ENCODE measurements at regions not wholly inside any gene's neighbourhood (a gene's known extent, or its start where the extent isn't known, plus 50 kb on each side); places are given as distances from the start of the nearest gene placed in this dataset.

DNA sequence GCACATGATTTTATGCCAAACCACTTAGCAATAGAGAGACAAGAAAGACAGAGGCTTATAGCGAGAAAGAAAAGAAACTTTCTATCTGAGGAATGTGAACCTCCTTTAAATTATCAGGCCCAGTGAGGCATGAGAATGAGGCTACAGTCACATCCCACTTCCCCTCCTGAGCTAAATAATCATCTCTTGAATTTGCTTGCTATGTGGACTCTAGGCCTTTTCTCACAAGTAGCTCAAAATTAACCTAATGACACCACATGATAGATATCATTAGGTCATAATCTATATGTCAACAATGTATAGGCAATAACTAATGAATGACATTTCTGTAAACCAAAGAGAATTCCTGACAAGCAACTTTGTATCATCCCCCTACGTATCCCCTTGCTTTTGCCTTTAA is 301.5 kb upstream of the MGAT5 start:
- H3K9me3 ChIP-seq (ENCODE audit: control insufficient read depth in 1 of 2, insufficient read depth in 1 of 2, low read depth in 1 of 2, low read length in 2 of 2), result no peaks in the 10 kb centered on the region
- TF ChIP-seq, protein P1, sequence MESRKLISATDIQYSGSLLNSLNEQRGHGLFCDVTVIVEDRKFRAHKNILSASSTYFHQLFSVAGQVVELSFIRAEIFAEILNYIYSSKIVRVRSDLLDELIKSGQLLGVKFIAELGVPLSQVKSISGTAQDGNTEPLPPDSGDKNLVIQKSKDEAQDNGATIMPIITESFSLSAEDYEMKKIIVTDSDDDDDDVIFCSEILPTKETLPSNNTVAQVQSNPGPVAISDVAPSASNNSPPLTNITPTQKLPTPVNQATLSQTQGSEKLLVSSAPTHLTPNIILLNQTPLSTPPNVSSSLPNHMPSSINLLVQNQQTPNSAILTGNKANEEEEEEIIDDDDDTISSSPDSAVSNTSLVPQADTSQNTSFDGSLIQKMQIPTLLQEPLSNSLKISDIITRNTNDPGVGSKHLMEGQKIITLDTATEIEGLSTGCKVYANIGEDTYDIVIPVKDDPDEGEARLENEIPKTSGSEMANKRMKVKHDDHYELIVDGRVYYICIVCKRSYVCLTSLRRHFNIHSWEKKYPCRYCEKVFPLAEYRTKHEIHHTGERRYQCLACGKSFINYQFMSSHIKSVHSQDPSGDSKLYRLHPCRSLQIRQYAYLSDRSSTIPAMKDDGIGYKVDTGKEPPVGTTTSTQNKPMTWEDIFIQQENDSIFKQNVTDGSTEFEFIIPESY (IDR thresholded peaks at IDR 0.05; ENCODE audit: extremely low read depth, insufficient replicate concordance, low read length), result no peak
- no peak overlapping the region for H2AFZ ChIP-seq (ENCODE audit: low read depth, low read length, poor library complexity, severe bottlenecking)
- H3K27me3 ChIP-seq (ENCODE audit: insufficient read depth, low read length), result peaks cover 3% of the 10 kb centered on the region
- RAD21 ChIA-PET (ENCODE audit: low non-redundant PET in 1 of 2, low total read pairs in 2 of 2, uncharacterized antibody in 2 of 2, unreplicated experiment in 2 of 2), result no interaction called here
- H3K4me2 ChIP-seq (ENCODE audit: low read length), result no peak overlapping the region
- intact Hi-C loops (cut with micrococcal nuclease), result no loop called here
- POLR2A ChIA-PET, result no interaction called here
- no TSS peak for BruUV-seq (replicated peaks)
- H3K36me3 ChIP-seq (ENCODE audit: control insufficient read depth in 1 of 2, insufficient read depth in 2 of 2, low read length in 2 of 2), result no peaks in the 10 kb centered on the region
- no peaks in the 10 kb centered on the region for H3K4me1 ChIP-seq (ENCODE audit: control insufficient read depth in 1 of 2, insufficient read depth in 2 of 2, low read length in 2 of 2)
- H3K4me3 ChIP-seq (replicated peaks in 1 of 2; ENCODE audit: low read depth in 1 of 2, low read length in 2 of 2), result no peak overlapping the region
- no peak for DNase-seq (ENCODE audit: low read depth, low spot score)
- no peaks in the 10 kb centered on the region for H4K20me1 ChIP-seq (ENCODE audit: insufficient read depth)
- H3K9ac ChIP-seq (ENCODE audit: low read length), result no peak overlapping the region
- ATAC-seq, result no peak
- no peak overlapping the region for H3K27ac ChIP-seq (ENCODE audit: low read depth, low read length)
- CTCF ChIA-PET, result no interaction called here
- no peaks in the 10 kb centered on the region for H3K9me2 ChIP-seq (ENCODE audit: insufficient read depth)
- no peaks in the 10 kb centered on the region for H3K79me2 ChIP-seq (ENCODE audit: insufficient read depth, low read length)

GRCh38 chr2:133952896-133953295 is 301.0 kb upstream of the MGAT5 start:
- Histone ChIP-seq H3K9me2 (ENCODE audit: insufficient read depth) (no peaks in the 10 kb centered on the region), H3K4me1 (ENCODE audit: control insufficient read depth in 1 of 2, insufficient read depth in 2 of 2, low read length in 2 of 2) (no peaks in the 10 kb centered on the region), H3K27me3 (ENCODE audit: insufficient read depth, low read length) (peaks cover 3% of the 10 kb centered on the region), H3K79me2 (ENCODE audit: insufficient read depth, low read length) (no peaks in the 10 kb centered on the region), H3K4me2 (ENCODE audit: low read length) (no peak overlapping the region), H2AFZ (ENCODE audit: low read depth, low read length, poor library complexity, severe bottlenecking) (no peak overlapping the region), H4K20me1 (ENCODE audit: insufficient read depth) (no peaks in the 10 kb centered on the region), H3K9ac (ENCODE audit: low read length) (no peak overlapping the region), H3K4me3 (replicated peaks in 1 of 2; ENCODE audit: low read depth in 1 of 2, low read length in 2 of 2) (no peak overlapping the region), H3K27ac (ENCODE audit: low read depth, low read length) (no peak overlapping the region), H3K9me3 (ENCODE audit: control insufficient read depth in 1 of 2, insufficient read depth in 1 of 2, low read depth in 1 of 2, low read length in 2 of 2) (no peaks in the 10 kb centered on the region), H3K36me3 (ENCODE audit: control insufficient read depth in 1 of 2, insufficient read depth in 2 of 2, low read length in 2 of 2) (no peaks in the 10 kb centered on the region)
- RAD21 ChIA-PET (ENCODE audit: low non-redundant PET in 1 of 2, low total read pairs in 2 of 2, uncharacterized antibody in 2 of 2, unreplicated experiment in 2 of 2), result no interaction called here
- CTCF ChIA-PET, result no interaction called here
- TF ChIP-seq FOSL1 (IDR thresholded peaks at IDR 0.05; ENCODE audit: low read depth) (no peak), REST (IDR thresholded peaks at IDR 0.05; ENCODE audit: low read depth) (no peak), POLR2AphosphoS5 (IDR thresholded peaks at IDR 0.05; ENCODE audit: low read depth, low read length) (no peak), ZNF274 (IDR thresholded peaks at IDR 0.05; ENCODE audit: low read depth, low read length) (no peak), ELF1 (IDR thresholded peaks at IDR 0.05; ENCODE audit: borderline replicate concordance, low read depth) (no peak), SRF (IDR thresholded peaks at IDR 0.05; ENCODE audit: low read depth) (no peak), EZH2 (IDR thresholded peaks at IDR 0.05) (no peak), JUND (IDR thresholded peaks at IDR 0.05) (no peak), EGR1 (IDR thresholded peaks at IDR 0.05; ENCODE audit: low read depth) (no peak)
- BruUV-seq (replicated peaks), result no TSS peak
- no peak for ATAC-seq
- no peak for DNase-seq (ENCODE audit: low read depth, low spot score)
- intact Hi-C loops (cut with micrococcal nuclease), result no loop called here
- POLR2A ChIA-PET, result no interaction called here
